ENCODE measurements at regions not wholly inside any gene's neighbourhood (a gene's known extent, or its start where the extent isn't known, plus 50 kb on each side); places are given as distances from the start of the nearest gene placed in this dataset.
"Not testable (repeated sequence)": the region's sequence is repeated elsewhere in the genome, so short reads cannot be mapped to it uniquely, and the experiment has no call there.

- WGBS, 2 donors (ENCODE audit: low coverage in 1 of 2): 67 to 90% methylated on average over 1 to 2 of the region's 20 CpGs
- Histone ChIP-seq H3K27me3 (no peaks in the 10 kb centered on the region), H3K9me3 (no peaks in the 10 kb centered on the region), H3K4me3 (no peak overlapping the region), H3K4me1 (no peaks in the 10 kb centered on the region), H3K27ac (no peak overlapping the region), H3K36me3 (no peaks in the 10 kb centered on the region)
- TF ChIP-seq CTCF (IDR thresholded peaks at IDR 0.05) (no peak), POLR2A (IDR thresholded peaks at IDR 0.05) (no peak), EP300 (IDR thresholded peaks at IDR 0.05) (no peak), POLR2AphosphoS5 (IDR thresholded peaks at IDR 0.05) (no peak)
- ATAC-seq: no peak
Observed at GRCh38 chr2:10228611-10229365, 73.9 kb upstream of the HPCAL1 start.

- Histone ChIP-seq H3K27me3 (no peaks in the 10 kb centered on the region), H3K9me3 (no peaks in the 10 kb centered on the region), H3K4me1 (no peaks in the 10 kb centered on the region), H3K27ac (no peak overlapping the region), H3K36me3 (no peaks in the 10 kb centered on the region), H3K4me3 (no peak overlapping the region)
- WGBS, 2 donors (ENCODE audit: low coverage in 1 of 2): 85 to 98% methylated on average over 5 of the region's 9 CpGs
- TF ChIP-seq EP300 (IDR thresholded peaks at IDR 0.05) (no peak), POLR2A (IDR thresholded peaks at IDR 0.05) (no peak), POLR2AphosphoS5 (IDR thresholded peaks at IDR 0.05) (no peak), CTCF (IDR thresholded peaks at IDR 0.05) (no peak)
- ATAC-seq: no peak
Observed at GRCh38 chr2:10229462-10230099, 73.1 kb upstream of the HPCAL1 start.

GRCh38 chr2:10230499-10230898, 72.2 kb upstream of the HPCAL1 start:
- Histone ChIP-seq H3K4me3 (no peak overlapping the region), H3K27me3 (no peaks in the 10 kb centered on the region), H3K9me3 (no peaks in the 10 kb centered on the region), H3K27ac (no peak overlapping the region), H3K36me3 (no peaks in the 10 kb centered on the region), H3K4me1 (no peaks in the 10 kb centered on the region)
- ATAC-seq: no peak
- 89 to 98% methylated on average over 4 of the region's 5 CpGs for WGBS, 2 donors (ENCODE audit: low coverage in 1 of 2)
- TF ChIP-seq CTCF (IDR thresholded peaks at IDR 0.05): no peak
- TF ChIP-seq POLR2AphosphoS5 (IDR thresholded peaks at IDR 0.05): no peak
- TF ChIP-seq POLR2A (IDR thresholded peaks at IDR 0.05): no peak
- TF ChIP-seq EP300 (IDR thresholded peaks at IDR 0.05): no peak

- H3K9me3 ChIP-seq: not testable (repeated sequence)
Observed at GRCh38 chr2:10230921-10231320, 71.8 kb upstream of the HPCAL1 start.

GRCh38 chr2:10231551-10232085, 71.1 kb upstream of the HPCAL1 start:
- Histone ChIP-seq H3K27me3 (no peaks in the 10 kb centered on the region), H3K4me3 (no peak overlapping the region), H3K27ac (no peak overlapping the region), H3K9me3 (no peaks in the 10 kb centered on the region), H3K36me3 (no peaks in the 10 kb centered on the region), H3K4me1 (no peaks in the 10 kb centered on the region)
- ATAC-seq: no peak
- no peak for TF ChIP-seq CTCF (IDR thresholded peaks at IDR 0.05)
- TF ChIP-seq POLR2A (IDR thresholded peaks at IDR 0.05): no peak
- TF ChIP-seq POLR2AphosphoS5 (IDR thresholded peaks at IDR 0.05): no peak
- TF ChIP-seq EP300 (IDR thresholded peaks at IDR 0.05): no peak
- WGBS, 2 donors (ENCODE audit: low coverage in 1 of 2): 90 to 94% methylated on average over 3 to 4 of the region's 14 CpGs

More at GRCh38 chr2:10230921-10231320, 71.8 kb upstream of the HPCAL1 start:
- H3K27ac ChIP-seq, H3K27me3 ChIP-seq, H3K4me3 ChIP-seq, ATAC-seq, H3K36me3 ChIP-seq, H3K4me1 ChIP-seq: not testable (repeated sequence)
- WGBS, 2 donors (ENCODE audit: low coverage in 1 of 2): 87 to 91% methylated on average over 5 to 9 of the region's 11 CpGs
